Medulla oblongata (tissue), 1 donor: ENCODE measurements at regions not wholly inside any gene's neighbourhood (a gene's known extent, or its start where the extent isn't known, plus 50 kb on each side); places are given as distances from the start of the nearest gene placed in this dataset.
"Not testable (repeated sequence)": the region's sequence is repeated elsewhere in the genome, so short reads cannot be mapped to it uniquely, and the experiment has no call there.

Experiments
- DNase-seq: peaks from one replicate; pipeline ENCODE4 v3.0.0-alpha.2; 2015; ENCODE audit errors: extremely low spot score

DNA sequence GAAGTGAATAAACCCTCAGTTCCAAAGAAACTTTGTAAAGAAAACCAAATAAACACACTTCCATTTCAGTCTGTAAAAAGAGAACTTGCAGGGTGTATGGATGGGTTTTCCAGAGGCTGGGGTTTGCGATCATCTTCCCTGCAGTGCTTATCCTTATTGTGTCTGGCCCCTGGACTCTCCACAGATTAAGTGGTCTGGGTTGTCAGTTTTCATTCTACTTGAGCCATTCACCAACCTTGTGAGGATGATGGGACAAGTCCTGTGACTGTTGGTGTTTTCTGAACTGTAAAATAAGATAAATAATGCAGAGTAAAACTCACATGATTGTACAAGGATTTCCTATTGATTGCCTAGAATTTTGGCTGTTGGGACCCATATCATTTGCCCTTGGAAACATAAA is 166.1 kb upstream of the MOCS2 start:
- DNase-seq, result no peak

DNA sequence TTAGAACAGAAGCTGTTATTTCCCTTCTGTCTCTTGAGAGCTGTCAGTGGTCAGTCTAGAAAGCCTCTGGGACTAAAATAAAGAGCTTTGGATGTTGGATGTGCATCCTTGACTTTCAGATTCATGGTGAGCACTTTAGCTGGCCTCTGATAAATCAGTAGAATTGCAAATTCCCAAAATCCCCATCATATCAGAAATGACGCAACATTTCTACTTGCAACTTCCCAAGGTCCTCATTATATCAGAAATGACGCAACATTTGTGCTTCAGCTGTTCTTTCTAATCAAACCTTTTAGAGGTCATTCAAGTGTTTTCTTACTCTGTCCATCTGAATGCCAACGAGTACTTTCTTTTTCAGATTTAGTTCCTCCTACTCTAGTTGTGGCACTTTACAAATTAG is 167.3 kb upstream of the MOCS2 start:
- no peak for DNase-seq

DNA sequence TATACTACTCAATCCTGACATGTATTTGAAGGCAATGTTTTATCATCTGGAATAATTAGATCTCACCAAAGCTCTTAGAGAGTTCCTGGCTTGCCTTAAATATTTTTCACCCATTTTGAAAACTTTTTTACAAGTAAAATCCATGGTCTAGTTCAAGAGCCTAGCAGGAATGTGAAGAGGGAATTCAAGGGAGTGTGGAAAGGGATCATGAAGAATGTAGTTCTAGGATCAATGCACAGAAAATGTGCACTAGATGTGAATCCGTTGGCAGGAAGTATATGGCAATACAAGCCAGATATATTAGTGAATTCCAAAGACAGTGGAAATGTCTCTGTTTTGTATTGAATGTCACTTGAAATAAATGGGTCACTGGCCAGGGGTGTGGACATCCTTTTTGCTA is 167.9 kb upstream of the MOCS2 start:
- no peak for DNase-seq

DNA sequence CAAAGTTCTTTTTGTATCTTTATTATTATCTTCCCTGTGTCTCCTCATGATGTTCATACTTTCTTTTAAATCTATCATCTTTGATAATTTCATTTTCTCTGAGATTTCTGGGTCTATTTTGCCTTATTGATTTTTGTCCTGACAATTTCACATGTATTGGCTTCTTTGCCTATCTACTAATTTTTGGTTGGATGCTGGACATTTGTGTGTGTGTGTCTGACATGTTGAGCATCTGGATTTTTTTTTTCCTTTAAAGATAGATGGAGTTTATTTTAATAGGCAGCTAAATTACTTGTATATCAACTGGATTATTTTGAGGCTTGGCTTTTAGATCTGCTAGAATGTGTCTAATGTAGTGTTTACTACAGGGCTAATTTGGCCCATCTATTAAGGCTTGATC is 178.0 kb upstream of the MOCS2 start:
- no peak for DNase-seq

DNA sequence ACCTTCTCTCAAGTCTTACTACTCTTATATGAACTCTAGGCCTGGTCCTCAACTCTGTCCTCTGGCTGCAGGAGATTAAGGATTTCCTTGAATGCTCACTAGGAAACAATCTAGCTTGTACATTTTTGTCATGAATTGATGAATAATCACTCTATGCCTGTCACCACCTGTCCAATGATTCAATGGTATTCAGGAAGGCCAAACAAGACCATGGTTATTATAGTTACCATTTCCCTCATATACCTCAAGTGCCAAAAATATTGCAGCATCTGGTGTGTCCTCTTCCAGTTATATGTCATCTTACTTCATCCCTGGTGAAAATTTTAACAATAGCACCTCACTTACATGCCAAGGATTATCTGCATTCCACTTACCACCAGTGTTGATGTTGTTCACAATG is 179.0 kb upstream of the MOCS2 start:
- DNase-seq, result no peak

DNA sequence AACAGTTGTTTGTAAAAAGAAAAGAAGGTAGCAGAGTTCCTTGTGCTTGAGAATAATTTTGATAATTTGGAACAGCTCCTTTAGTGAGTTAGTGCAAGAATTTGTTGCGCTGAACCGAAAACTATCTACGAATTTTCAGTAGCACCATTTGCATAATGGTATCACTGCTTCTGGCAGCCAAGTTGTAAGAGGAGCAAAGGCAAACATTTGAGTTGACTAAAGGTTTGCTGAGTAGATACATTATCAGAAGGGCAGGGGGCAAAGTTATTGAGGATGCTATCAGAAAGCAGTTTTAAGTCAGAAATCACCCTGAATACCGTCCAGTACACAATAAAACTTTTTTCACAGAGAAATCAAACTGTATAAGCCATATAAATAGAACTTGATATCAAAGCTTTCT is 181.5 kb upstream of the MOCS2 start:
- no peak for DNase-seq

DNA sequence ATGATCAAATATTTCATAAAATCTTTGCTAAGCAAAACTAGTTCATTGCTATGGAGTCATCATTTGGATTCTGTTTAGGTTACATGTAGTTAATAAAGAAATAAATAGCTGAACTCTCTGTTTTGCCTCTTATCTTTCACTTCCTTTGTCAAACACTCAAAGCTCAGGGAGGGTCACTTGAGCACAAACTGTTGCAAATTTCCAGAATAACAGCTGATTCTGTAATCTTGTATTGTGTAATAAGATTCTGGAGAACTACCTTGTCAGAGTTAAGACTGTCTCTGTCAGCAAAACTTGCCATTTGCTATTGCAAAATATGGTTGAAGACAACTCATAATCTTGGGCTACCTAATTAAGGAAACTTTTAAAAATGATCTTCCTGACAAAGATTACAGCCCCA is 182.0 kb upstream of the MOCS2 start:
- DNase-seq, result no peak

DNA sequence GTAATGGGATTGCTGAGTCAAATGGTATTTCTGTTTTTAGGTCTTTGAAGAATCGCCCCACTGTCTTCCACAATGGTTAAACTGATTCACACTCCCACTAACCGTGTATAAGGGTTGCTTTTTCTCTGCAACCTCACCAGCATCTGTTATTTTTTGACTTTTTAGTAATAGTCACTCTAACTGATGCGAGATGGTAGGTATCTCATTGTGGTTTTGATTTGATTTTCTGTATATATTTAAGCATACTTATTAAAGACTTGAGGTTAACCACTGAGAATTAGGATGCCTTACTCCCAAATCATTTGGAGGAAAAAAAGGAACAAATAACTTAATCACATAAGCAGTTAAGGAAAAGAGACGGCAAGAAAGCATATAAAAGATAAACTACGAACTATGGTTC is 181.6 kb upstream of the FST start:
- DNase-seq, result no peak

DNA sequence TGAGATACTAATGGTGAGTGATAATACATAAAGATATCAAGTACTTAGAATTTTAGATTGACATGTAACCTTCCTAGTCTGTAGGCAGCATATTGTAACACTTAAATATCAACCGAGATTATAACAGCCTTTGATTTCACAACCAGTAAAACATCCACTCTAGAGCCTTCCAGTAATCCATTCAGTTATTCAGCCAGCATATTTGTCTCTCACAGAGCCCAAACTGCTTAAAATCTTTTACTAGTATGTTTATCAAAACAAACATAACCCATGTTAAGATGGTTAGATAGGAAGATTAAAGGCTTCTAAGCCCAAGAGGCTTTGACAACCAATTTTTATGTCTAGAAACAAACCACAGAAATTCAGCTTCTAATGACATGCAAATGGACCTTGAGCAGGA is 177.9 kb upstream of the FST start:
- DNase-seq, result no peak

DNA sequence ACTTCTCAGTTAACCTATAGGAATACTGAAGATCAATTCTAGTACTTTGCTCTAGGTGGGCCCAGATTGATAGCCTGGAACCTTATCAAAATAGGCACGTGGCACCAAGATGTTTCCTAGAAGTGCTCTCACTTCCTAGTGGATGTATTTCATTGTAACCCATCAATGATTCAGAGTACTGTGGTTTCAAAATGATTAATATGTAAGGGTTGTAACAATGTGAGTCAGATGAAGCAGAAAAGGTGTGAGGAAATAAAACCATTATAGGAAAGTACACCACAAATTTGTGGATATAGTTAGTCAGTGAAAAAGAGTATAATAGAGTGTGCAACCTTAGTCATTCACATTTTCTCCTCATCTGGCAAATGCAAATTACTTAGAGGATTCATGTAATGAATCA is 177.3 kb upstream of the FST start:
- no peak for DNase-seq

DNA sequence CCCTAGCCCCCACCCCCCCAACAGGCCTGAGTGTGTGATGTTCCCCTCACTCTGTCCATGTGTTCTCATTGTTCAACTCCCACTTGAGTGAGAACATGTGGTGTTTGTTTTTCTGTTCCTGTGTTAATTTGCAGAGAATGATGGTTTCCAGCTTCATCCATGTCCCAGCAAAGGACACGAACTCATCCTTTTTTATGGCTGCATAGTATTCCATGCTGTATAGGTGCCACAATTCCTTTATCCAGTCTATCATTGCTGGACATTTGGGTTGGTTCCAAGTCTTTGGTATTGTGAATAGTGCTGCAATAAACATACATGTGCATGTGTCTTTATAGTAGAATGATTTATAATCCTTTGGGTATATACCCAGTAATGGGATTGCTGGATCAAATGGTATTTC is 175.1 kb upstream of the FST start:
- not testable (repeated sequence) for DNase-seq

DNA sequence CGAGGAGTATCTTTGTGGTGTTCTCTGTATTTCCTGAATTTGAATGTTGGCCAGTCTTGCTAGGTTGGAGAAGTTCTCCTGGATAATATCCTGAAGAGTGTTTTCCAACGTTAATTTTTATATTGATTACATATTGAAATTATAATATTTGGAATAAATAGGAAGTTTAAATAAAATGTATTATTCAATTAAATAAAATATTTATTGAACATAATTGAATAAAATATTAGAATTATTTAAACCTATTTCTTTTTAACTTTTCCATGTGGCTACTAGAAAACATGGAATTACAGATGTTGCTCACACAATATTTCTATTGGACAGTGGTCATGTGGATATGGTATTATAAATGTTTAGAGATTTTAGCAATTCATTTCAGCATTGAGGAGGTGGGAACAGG is 170.8 kb upstream of the FST start:
- no peak for DNase-seq

DNA sequence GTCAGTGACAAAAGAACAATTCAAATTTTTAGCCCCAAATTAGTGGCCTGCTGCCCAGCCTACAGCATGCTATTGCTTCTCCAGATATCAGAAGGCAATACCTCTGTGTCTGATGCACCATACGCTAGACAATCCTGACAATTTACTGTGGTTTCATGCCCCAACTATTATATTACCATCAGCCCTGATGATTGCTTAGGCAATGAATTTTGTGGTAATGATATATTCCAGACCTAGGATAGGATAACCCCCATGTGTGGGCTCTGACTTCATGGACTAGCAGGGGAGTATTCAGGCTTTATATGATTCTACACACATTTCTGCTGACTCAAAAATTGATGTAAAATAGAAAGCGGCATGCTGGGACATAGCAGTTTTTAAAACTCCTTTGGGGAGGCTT is 168.7 kb upstream of the FST start:
- no peak for DNase-seq

DNA sequence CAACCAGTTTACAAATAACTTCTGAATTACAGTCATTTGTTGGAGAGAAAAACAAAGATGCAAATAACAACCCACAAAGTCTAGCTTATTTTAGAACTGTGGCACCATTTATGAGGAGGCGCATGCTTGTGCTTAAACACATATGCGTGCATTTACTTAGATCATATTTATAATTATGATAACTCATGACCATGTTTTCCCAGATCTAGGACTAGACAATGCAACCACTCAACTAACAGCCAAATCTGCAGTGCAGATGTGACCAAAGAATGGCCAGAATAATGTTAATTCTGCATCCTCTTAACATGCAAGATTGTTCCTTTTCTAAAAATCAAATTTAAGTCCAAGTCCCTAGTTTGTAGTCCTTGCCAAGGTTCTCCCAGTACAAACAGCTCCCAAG is 167.3 kb upstream of the FST start:
- DNase-seq, result no peak

DNA sequence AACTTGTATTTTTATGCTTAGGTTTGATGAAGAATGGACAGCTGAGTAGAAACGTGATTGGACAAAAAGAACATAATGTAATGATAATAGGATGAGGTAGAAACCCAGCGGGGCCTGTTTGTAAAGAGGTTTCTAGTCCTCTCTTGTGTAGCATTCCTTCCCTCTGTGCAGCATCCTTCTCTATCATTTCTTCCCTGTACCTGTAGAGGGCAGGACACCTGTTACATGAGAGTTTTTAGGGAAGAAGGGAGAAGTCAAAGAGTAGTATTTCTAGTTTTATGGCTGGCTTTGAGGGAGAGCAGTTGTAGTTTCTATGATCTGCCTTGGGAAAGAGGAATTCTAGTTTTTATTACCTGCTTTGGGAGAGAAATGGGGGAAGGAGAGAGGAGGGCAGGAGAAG is 162.1 kb upstream of the FST start:
- no peak for DNase-seq

DNA sequence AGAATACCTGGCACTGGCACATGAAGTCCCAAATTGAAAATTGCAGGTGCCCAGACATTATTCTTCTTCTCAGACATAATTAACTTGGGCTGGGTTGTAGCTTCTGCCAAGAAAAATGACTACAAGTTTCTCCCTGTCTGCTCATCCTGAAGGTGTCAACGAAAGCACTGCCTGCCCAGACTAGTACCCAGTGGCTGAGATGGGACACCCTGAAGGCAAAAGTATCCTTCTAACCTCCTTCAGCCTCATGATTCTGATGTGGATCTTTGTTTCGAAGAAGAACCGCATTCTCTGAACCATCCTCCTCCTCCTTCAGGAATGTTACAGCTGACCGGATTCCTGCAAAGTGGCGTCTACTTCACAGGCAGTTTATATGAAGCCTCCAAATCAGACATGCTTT is 161.1 kb upstream of the FST start:
- no peak for DNase-seq

DNA sequence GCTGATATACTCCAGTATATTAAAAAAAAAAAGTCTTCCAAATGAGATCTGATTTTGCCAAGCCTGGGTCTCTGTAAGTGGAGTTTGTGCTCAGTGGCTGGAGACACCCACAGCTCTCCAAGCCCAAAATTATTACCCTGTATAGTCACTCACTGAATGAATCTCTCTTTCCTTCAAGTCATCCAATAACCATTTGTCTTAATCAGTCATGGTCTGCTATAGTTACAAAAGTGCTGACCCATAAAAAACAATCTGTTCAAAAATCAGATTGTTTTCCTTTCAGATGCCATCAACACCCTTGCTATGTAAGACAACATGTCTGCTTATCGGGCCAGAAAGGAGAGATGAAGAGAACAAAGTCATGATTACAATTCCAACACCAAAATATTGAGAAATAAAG is 159.4 kb upstream of the FST start:
- no peak for DNase-seq

DNA sequence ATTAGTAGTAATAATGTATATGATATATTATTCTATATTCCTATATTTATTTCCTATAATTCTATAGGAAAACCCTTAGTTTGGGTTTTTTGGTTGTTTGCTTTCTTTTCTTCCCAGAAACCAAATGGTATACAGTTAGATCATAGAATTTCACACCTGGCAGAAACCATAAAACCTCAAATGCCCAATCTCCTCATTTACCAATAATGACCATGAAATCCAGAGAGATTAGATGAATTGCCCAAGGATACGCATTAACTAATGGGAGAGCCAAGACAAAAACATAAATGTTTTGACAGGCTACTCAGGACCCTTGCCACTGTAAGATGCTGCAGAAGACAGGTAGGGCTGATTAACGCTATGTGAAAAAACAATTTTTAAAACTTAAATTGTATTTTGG is 158.7 kb upstream of the FST start:
- DNase-seq, result no peak

DNA sequence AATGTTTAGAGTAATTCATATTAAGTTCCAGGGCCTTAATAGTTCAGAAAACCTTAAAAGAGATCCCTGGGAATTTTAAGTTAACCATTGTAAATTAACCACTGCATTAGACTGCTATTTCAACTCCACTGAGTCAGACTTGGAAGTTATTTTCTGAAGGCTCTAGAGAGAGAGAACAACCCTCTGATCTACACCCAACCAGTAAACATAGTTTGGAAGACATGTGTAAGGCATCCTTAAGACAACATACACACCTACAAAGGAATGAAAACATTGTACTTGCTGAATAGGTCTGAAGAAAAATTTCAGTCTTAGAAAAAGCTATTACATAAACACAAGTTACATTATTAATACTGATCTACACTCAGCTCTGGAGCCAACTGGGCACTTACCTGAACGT is 158.2 kb upstream of the FST start:
- DNase-seq, result no peak

DNA sequence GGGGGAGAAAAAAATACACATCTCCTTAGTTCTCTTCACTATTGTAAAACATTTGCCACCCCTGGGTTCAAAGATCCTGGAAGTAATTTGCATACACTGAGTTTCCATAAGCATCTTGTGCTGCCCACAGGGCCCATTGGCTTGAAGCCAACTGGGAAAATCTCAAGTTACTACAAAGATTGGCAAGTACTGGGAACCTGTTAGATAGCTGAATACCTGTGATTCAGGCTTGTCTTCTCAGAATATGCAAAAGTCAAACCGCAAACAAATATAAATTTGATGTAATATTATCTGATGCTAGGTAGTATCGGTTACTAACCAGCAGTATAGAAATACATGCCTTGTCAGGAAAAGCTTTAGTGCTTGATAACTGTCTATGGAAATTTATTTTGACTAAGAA is 156.9 kb upstream of the FST start:
- no peak for DNase-seq

DNA sequence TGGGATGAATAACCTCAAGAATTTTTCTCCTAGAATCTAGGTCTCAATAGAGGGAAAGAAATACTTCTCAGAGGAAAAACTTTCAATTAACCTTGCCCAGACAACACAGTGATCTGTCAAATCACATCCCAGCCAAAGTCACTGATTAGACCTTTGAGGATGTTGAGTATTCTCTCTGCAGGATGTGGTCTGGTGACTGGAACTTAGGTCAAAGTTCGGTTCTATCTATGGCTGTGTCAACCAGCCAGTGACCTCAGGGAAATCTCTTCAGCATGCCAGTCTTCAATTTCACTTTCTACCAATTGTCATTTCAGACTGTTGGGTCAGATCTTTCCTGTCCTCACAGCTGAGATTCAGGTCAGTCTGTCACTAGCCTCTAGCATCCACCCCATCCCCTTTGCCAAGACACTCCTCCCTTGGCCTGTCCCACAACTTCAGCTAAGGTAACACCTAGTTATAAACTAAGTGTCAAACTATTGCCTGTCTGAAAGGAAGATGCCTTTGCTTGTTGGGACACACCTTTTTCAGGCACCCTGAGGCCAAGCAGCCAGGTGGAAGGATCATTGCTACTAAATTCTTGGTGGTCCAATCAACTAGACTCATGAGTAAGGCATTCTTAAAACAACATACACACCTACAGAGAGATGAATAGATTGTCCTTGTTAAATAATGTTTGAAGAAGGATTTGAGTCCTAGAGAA is 156.3 kb upstream of the FST start:
- no peak for DNase-seq

DNA sequence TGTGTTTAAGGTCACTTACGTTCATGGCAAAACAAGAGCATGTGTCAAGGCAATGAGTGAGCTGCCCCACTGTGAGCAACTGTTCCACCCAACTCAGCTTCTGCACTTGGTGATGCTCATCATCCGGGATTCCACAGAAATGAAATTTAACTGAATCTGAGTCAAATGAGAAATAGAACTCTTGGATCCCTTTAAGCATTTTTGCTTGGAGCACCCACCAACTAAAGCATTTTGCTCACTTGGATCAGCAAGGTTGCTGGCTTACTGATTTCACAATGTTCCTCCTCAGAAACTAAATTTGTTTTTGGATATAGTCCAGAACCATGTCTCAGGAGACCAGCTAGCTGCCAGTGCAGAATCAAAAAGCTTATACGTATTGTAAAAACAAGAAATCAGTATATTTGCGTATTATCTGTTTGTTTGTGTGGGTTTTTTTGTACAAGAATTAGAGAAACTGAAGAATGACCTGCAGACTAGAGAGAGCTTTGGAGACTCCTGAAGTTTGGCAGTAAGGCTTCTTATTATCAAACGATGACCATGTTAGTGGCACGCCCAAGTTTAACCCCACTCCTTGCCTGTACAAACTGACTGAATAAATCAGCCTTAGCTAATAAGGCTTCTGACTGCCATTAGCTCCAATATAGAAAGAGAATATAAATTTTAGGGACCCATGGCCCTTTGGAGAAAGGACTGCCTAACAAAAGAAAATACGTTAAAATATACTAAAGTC is 153.8 kb upstream of the FST start:
- DNase-seq, result no peak

DNA sequence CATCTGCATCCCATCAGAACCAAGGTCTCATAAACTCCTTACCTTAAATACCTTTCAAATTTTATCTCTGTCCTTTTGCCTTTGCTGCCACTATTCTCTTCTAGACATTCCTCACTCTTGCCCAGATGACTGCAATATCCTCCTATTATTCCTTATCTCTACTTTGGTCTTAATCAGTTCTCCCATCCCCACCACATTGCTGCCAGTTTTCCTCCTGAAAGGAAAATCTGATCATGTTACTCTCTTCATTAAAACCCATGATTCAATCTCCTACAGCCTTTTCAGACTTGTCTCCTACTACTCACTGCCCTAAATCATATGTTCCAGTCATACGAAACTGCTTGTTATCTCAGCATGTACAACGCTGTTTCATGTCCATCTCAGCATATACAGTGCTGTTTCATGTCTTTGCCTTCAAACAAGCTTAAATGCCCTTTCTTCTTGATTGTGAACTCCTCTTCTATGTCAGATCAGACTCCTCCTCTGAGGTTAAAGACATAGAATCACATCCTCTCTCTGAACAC is 152.6 kb upstream of the FST start:
- no peak for DNase-seq

DNA sequence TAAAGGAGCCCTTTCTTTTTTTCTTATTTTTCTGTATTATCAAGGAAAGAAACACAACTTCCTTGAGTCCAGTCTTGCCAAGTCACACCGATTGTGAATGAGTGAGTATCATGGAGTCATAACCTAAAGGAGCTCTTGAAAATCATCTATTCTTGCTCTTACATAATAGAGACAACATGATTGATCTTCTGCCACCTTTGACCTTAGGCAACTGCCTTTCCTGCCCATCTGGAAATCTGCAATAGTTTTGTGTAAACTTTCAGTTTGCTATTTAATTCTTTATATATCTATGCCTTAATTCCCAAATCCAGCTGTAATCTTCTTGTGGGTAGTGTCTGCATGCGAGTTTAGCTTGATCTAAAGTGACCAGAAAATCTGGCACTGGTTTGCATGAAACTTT is 149.9 kb upstream of the FST start:
- DNase-seq, result no peak
